ENCODE measurements at regions not wholly inside any gene's neighbourhood (a gene's known extent, or its start where the extent isn't known, plus 50 kb on each side); places are given as distances from the start of the nearest gene placed in this dataset.

GRCh38 chr2:143906850-143907249 lies 613.1 kb downstream of the ZEB2 start:
- no peak for TF ChIP-seq CTCF (IDR thresholded peaks at IDR 0.05; ENCODE audit: low read length, missing control alignments)
- H3K4me3 ChIP-seq (replicated peaks; ENCODE audit: low read depth, low read length), result no peak overlapping the region
- DNase-seq (ENCODE audit: low read depth), result no peak

- TF ChIP-seq CTCF (IDR thresholded peaks at IDR 0.05; ENCODE audit: low read length, missing control alignments), result no peak
- no peak for DNase-seq (ENCODE audit: low read depth)
- no peak overlapping the region for H3K4me3 ChIP-seq (replicated peaks; ENCODE audit: low read depth, low read length)
Measured at GRCh38 chr2:143905587-143905986, 614.3 kb downstream of the ZEB2 start.

- no peak overlapping the region for H3K4me3 ChIP-seq (replicated peaks; ENCODE audit: low read depth, low read length)
- DNase-seq (ENCODE audit: low read depth), result peak; percentile 22
- no peak for TF ChIP-seq CTCF (IDR thresholded peaks at IDR 0.05; ENCODE audit: low read length, missing control alignments)
Measured at GRCh38 chr2:143903172-143903856, 616.6 kb downstream of the ZEB2 start.

GRCh38 chr2:143901185-143901842 lies 618.6 kb downstream of the ZEB2 start:
- peak; percentile 72 for DNase-seq (ENCODE audit: low read depth)
- TF ChIP-seq CTCF (IDR thresholded peaks at IDR 0.05; ENCODE audit: low read length, missing control alignments), result no peak
- no peak overlapping the region for H3K4me3 ChIP-seq (replicated peaks; ENCODE audit: low read depth, low read length)

- H3K4me3 ChIP-seq (replicated peaks; ENCODE audit: low read depth, low read length), result no peak overlapping the region
- DNase-seq (ENCODE audit: low read depth), result no peak
- TF ChIP-seq CTCF (IDR thresholded peaks at IDR 0.05; ENCODE audit: low read length, missing control alignments), result no peak
Measured at GRCh38 chr2:143899987-143900386, 619.9 kb downstream of the ZEB2 start.

- TF ChIP-seq CTCF (IDR thresholded peaks at IDR 0.05; ENCODE audit: low read length, missing control alignments), result no peak
- no peak for DNase-seq (ENCODE audit: low read depth)
- no peak overlapping the region for H3K4me3 ChIP-seq (replicated peaks; ENCODE audit: low read depth, low read length)
Measured at GRCh38 chr2:143893371-143893770, 626.5 kb downstream of the ZEB2 start.

All from fibroblast of pulmonary artery (primary cell).